ENCODE measurements at regions not wholly inside any gene's neighbourhood (a gene's known extent, or its start where the extent isn't known, plus 50 kb on each side); places are given as distances from the start of the nearest gene placed in this dataset.

DNA sequence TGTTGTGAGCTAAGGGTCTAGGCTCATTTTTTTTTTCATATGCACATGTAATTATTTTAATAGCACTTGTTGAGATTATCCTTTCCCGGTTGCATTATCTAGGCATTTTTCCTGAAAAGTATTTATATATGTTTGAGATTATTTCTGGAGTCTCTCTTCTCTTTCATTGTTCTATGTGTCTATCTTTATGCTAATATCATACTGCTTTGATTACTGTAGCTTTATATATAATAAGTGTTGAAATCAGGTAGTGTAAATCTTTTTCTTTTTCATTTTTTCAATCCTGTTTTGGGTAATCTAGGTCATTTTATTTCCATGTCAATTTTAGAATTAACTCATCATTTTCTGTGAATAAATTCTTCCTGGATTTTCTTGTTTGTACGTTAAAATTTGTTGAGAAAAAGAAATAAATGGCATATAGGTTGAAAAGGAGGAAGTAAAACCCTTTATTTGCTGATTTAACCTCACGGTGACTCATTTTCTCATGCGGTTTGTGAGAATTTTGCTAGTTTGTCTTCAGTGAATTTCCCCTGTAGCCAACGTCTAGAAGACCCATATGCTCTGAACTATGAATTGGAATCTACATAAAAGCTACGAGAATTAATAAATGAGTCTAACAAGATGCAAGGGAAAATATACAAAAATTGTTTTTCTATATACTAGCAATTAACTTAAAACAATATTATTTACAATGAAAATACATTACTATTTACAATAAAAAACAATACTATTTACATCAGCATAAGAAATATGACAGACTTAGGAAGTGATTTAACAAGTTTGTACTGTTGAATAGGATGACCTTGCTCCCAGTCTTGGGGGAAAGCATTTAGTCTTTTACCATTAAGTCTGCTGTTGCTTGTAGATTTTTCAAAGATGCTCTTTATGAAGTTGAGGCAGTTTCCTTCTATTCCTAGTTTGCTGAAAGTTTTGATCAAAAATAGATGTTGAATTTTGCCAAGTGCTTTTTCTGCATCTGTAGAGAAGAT, 105.0 kb downstream of the SNAPC1 start:
- TF ChIP-seq POLR2A (IDR thresholded peaks at IDR 0.05) (no peak), POLR2AphosphoS5 (IDR thresholded peaks at IDR 0.05) (no peak), EP300 (IDR thresholded peaks at IDR 0.05) (no peak)
- TF ChIP-seq, protein P1, sequence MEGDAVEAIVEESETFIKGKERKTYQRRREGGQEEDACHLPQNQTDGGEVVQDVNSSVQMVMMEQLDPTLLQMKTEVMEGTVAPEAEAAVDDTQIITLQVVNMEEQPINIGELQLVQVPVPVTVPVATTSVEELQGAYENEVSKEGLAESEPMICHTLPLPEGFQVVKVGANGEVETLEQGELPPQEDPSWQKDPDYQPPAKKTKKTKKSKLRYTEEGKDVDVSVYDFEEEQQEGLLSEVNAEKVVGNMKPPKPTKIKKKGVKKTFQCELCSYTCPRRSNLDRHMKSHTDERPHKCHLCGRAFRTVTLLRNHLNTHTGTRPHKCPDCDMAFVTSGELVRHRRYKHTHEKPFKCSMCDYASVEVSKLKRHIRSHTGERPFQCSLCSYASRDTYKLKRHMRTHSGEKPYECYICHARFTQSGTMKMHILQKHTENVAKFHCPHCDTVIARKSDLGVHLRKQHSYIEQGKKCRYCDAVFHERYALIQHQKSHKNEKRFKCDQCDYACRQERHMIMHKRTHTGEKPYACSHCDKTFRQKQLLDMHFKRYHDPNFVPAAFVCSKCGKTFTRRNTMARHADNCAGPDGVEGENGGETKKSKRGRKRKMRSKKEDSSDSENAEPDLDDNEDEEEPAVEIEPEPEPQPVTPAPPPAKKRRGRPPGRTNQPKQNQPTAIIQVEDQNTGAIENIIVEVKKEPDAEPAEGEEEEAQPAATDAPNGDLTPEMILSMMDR (IDR thresholded peaks at IDR 0.05), result no peak
